Keratinocyte (primary cell): ENCODE measurements at regions not wholly inside any gene's neighbourhood (a gene's known extent, or its start where the extent isn't known, plus 50 kb on each side); places are given as distances from the start of the nearest gene placed in this dataset.

Experiments used
- DNase-seq: peaks from one replicate; pipeline ENCODE4 v3.0.0-alpha.2; 2011; ENCODE audit warnings: low read depth, missing footprints, low spot score
- FAIRE-seq: peaks from 2 replicates; lab custom pipeline; 2011; peaks lifted over from hg19 to GRCh38; lab: Jason Lieb, UNC
- H2AFZ ChIP-seq: 2 replicates; pipeline ENCODE4 v1.6.0; 2012; ENCODE audit warnings: low read length, control low read depth, inconsistent platforms; ENCODE audit not compliant: control insufficient read depth
- H3K27ac ChIP-seq: 2 replicates; pipeline ENCODE4 v1.5.1; 2011; ENCODE audit warnings: low read length; ENCODE audit not compliant: control insufficient read depth, insufficient read depth
- H3K27me3 ChIP-seq: 3 replicates; pipeline ENCODE4 v1.6.0; 2011; ENCODE audit warnings: low read length; ENCODE audit not compliant: control insufficient read depth, insufficient read depth; ENCODE audit errors: extremely low read depth
- H3K36me3 ChIP-seq, 2 experiments: 2 replicates in 1 of 2; 3 replicates in 1 of 2; pipeline ENCODE4 v1.5.1; 2011; ENCODE audit warnings: low read length in 2 of 2, mild to moderate bottlenecking in 1 of 2; ENCODE audit not compliant: control insufficient read depth in 2 of 2, insufficient read depth in 2 of 2; ENCODE audit errors: extremely low read depth in 1 of 2
- H3K4me1 ChIP-seq: 3 replicates; pipeline ENCODE4 v1.5.1; 2011; ENCODE audit warnings: low read length; ENCODE audit not compliant: control insufficient read depth, insufficient read depth; ENCODE audit errors: extremely low read depth
- H3K4me2 ChIP-seq: 3 replicates; pipeline ENCODE4 v1.6.0; 2011; ENCODE audit warnings: low read depth, low read length; ENCODE audit not compliant: control insufficient read depth, insufficient read depth; ENCODE audit errors: extremely low read depth
- H3K4me3 ChIP-seq, 3 experiments: fragments of 200-600 bp in 1 of 3; sonication (generic) in 1 of 3; 2 replicates in 2 of 3; 3 replicates in 1 of 3; pipeline ENCODE4 v1.5.1; 2011 to 2016; ENCODE audit warnings: low read length in 3 of 3, mild to moderate bottlenecking in 3 of 3, control low read depth in 2 of 3, inconsistent platforms in 1 of 3, low read depth in 1 of 3, mixed read lengths in 1 of 3, mixed run types in 1 of 3, moderate library complexity in 1 of 3; ENCODE audit not compliant: control insufficient read depth in 2 of 3, insufficient read depth in 2 of 3; ENCODE audit errors: extremely low read depth in 1 of 3
- H3K79me2 ChIP-seq: 2 replicates; pipeline ENCODE4 v1.6.0; 2012; ENCODE audit warnings: low read length; ENCODE audit not compliant: control insufficient read depth, insufficient read depth
- H3K9ac ChIP-seq: 3 replicates; pipeline ENCODE4 v1.6.0; 2011; ENCODE audit warnings: low read length; ENCODE audit not compliant: control insufficient read depth, insufficient read depth; ENCODE audit errors: extremely low read depth
- H3K9me1 ChIP-seq: 3 replicates; pipeline ENCODE4 v1.6.0; 2011; ENCODE audit warnings: low read length; ENCODE audit not compliant: control insufficient read depth, insufficient read depth; ENCODE audit errors: extremely low read depth
- H3K9me3 ChIP-seq: 2 replicates; pipeline ENCODE4 v1.5.1; 2012; ENCODE audit warnings: low read depth, low read length; ENCODE audit not compliant: control insufficient read depth
- H4K20me1 ChIP-seq: 3 replicates; pipeline ENCODE4 v1.6.0; 2011; ENCODE audit warnings: low read length; ENCODE audit not compliant: control insufficient read depth, insufficient read depth; ENCODE audit errors: extremely low read depth
- CTCF ChIP-seq, 3 experiments: IDR thresholded peaks in 1 of 3; conservative IDR thresholded peaks in 1 of 3; optimal IDR thresholded peaks in 1 of 3; 2 replicates in 2 of 3; 3 replicates in 1 of 3; pipeline versions ENCODE3 to v1.5.1; 2011; ENCODE audit warnings: low read length in 3 of 3, mild to moderate bottlenecking in 3 of 3, moderate library complexity in 2 of 3, control low read depth in 1 of 3, inconsistent platforms in 1 of 3; ENCODE audit not compliant: insufficient read depth in 2 of 3; ENCODE audit errors: extremely low read depth in 1 of 3
- EZH2 ChIP-seq: IDR thresholded peaks from one replicate; pipeline ENCODE4 v1.6.1; 2012; ENCODE audit warnings: inconsistent platforms, mild to moderate bottlenecking, low read length, moderate library complexity
- dilution Hi-C: fragments of 300-500 bp; cut with MboI; formaldehyde crosslinking; loops from one replicate; pipeline ENCODE4 v1.7.0; 2020; ENCODE audit warnings: low sequenced_read_pairs; ENCODE audit not compliant: extremely low pct_ligation_motif_present

DNA sequence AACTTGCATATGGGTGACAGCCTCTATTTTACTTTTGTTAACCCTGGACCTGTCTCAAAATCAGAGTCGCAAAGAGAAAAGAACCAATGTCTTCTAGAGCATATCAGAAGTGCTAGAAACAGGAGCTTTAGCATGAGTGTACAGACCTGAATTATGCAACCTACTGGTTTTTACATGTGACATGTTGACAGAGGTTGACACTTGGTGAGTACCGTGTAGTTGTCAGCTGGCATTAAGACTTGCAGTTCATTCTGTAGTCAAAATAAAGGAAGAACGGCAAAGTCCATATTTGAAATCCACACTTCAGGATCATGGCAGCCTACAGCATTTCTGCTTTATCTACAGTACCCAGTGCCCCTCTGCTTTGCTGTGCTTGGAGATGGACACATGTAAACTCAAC is 291.9 kb upstream of the TENM3 start:
- Histone ChIP-seq H3K4me3 (no peak overlapping the region), H3K9me3 (no peaks in the 10 kb centered on the region), H3K4me1 (peaks cover 12% of the 10 kb centered on the region), H3K4me2 (no peak overlapping the region), H3K36me3 (no peaks in the 10 kb centered on the region), H3K79me2 (no peaks in the 10 kb centered on the region), H4K20me1 (no peaks in the 10 kb centered on the region), H3K27me3 (no peaks in the 10 kb centered on the region), H2AFZ (no peak overlapping the region), H3K9me1 (no peaks in the 10 kb centered on the region), H3K9ac (no peak overlapping the region), H3K27ac (no peak overlapping the region)
- DNase-seq, result no peak
- FAIRE-seq, result peak; percentile 46
- TF ChIP-seq CTCF (optimal IDR thresholded peaks at IDR 0.05 in 1 of 3, IDR thresholded peaks at IDR 0.05 in 1 of 3, conservative IDR thresholded peaks at IDR 0.05 in 1 of 3; ENCODE audit: extremely low read depth in 1 of 3, insufficient read depth in 2 of 3, low read length in 3 of 3) (no peak), EZH2 (no peak)
- dilution Hi-C loops, result no loop called here

- peak overlapping the region; percentile 61 for H3K27ac ChIP-seq
- TF ChIP-seq CTCF (optimal IDR thresholded peaks at IDR 0.05 in 1 of 3, IDR thresholded peaks at IDR 0.05 in 1 of 3, conservative IDR thresholded peaks at IDR 0.05 in 1 of 3; ENCODE audit: extremely low read depth in 1 of 3, insufficient read depth in 2 of 3, low read length in 3 of 3) (no peak), EZH2 (no peak)
- dilution Hi-C loops, result no loop called here
Observed at GRCh38 chr4:181952478-181952877, 290.7 kb upstream of the TENM3 start.

More at GRCh38 chr4:181952478-181952877, 290.7 kb upstream of the TENM3 start:
- peaks cover 12% of the 10 kb centered on the region for H3K4me1 ChIP-seq
- no peaks in the 10 kb centered on the region for H4K20me1 ChIP-seq
- H3K4me3 ChIP-seq, result no peak overlapping the region
- no peaks in the 10 kb centered on the region for H3K36me3 ChIP-seq
- H3K27me3 ChIP-seq, result no peaks in the 10 kb centered on the region
- H2AFZ ChIP-seq, result peak overlapping the region; percentile 64
- FAIRE-seq (peak; percentile 93), DNase-seq (peak; percentile 45)
- no peak overlapping the region for H3K9ac ChIP-seq
- no peaks in the 10 kb centered on the region for H3K9me1 ChIP-seq
- H3K9me3 ChIP-seq, result no peaks in the 10 kb centered on the region
- no peaks in the 10 kb centered on the region for H3K79me2 ChIP-seq
- peak overlapping the region; percentile 30 for H3K4me2 ChIP-seq
